Body of pancreas (tissue), 4 donors: ENCODE measurements at regions not wholly inside any gene's neighbourhood (a gene's known extent, or its start where the extent isn't known, plus 50 kb on each side); places are given as distances from the start of the nearest gene placed in this dataset.

Experiments used
- POLR2A ChIP-seq, 3 donors: fragments of 450-650 bp; IDR thresholded peaks; one replicate each; pipeline ENCODE4 v1.6.1; 2016; ENCODE audit warnings: antibody characterized with exemption in 3 of 3, mild to moderate bottlenecking in 2 of 3
- TF ChIP-seq, protein P1 (sequence below), 7 experiments: fragments of 450-650 bp in 4 of 7; fragments of 200-600 bp in 3 of 7; sonication (generic) in 3 of 7; IDR thresholded peaks; one replicate each; pipeline ENCODE4 v1.5.1; 2016 to 2019; ENCODE audit warnings: antibody characterized with exemption in 7 of 7

- TF ChIP-seq, protein P1, sequence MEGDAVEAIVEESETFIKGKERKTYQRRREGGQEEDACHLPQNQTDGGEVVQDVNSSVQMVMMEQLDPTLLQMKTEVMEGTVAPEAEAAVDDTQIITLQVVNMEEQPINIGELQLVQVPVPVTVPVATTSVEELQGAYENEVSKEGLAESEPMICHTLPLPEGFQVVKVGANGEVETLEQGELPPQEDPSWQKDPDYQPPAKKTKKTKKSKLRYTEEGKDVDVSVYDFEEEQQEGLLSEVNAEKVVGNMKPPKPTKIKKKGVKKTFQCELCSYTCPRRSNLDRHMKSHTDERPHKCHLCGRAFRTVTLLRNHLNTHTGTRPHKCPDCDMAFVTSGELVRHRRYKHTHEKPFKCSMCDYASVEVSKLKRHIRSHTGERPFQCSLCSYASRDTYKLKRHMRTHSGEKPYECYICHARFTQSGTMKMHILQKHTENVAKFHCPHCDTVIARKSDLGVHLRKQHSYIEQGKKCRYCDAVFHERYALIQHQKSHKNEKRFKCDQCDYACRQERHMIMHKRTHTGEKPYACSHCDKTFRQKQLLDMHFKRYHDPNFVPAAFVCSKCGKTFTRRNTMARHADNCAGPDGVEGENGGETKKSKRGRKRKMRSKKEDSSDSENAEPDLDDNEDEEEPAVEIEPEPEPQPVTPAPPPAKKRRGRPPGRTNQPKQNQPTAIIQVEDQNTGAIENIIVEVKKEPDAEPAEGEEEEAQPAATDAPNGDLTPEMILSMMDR (IDR thresholded peaks at IDR 0.05), result no peak
- no peak for TF ChIP-seq POLR2A (IDR thresholded peaks at IDR 0.05)
Measured at GRCh38 chr6:165820934-165821333, 157.9 kb upstream of the PDE10A start.
